ENCODE measurements at regions not wholly inside any gene's neighbourhood (a gene's known extent, or its start where the extent isn't known, plus 50 kb on each side); places are given as distances from the start of the nearest gene placed in this dataset.
"Not testable (repeated sequence)": the region's sequence is repeated elsewhere in the genome, so short reads cannot be mapped to it uniquely, and the experiment has no call there.

DNA sequence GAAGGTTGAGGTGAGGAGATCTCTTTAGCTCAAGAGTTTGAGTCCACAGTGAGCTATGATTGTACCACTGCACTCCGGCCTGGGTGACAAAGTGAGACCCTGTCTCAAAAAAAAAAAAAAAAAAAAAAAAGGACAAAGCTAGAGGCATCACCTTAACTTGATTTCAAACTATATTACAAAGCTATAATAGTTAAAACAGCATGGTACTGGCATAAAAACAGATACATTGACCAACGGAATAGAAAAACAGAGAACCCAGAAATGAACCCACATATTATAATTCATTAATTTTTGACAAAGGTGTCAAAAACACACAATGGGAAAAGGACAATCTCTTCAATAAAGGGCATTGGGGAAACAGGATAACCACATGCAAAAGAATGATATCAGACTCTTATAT lies 50.8 kb upstream of the MBOAT1 start:
- DNase-seq: no peak

DNA sequence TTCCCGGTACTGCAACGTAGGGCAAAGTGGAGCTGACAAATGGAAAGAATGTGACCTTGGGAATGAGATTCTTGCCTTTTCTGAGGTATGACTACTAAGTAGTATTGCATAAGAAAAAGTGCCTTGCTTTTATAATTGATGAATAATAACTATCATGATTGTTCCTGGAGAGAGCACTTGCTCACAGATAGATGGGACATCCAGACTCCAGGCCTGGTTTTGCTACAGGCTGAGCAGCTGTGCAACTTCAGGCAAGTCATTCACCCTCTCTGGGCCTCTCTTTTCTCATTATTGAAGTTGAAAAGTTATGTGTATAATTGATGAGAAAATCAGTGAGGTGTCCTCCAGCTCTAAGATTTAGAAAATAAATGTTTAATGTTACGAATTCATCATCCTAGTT lies 53.6 kb upstream of the MBOAT1 start:
- DNase-seq: no peak

DNA sequence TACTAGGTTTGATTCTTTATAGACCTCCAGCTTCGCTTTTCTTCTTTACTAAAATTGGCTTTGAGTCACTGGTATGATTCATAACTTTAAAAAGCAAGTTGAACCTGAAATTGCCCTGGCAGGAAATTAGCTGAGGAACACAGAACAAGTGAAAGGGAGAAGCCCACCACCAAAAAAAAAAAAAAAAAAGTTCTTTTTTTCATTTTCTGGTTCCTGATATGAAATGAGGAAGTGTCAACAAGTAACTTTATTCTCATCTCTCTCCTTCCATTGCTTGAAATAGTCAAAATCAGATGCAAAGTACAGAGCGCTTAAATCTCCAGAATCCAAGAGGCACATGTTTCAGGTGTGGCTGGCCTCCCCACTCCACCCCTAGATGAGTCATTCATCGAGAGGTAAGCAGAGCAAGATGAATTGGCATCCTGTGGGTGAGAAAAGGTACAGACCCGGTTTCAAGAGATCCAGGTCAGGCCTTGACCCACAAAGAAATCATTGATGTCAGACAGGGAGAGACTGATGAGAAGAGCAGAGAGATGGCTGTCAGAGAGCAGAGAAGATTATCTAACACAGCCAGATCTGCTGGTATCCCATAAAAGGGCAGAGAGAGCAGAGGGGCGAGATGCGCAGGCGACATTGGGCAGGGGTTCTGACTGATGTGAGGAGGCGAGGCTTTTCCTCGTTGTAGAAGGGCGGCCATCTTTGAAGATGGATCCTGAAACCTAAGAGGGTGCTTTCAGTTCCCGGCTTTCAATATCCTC lies 54.8 kb upstream of the MBOAT1 start:
- no peak for DNase-seq

DNA sequence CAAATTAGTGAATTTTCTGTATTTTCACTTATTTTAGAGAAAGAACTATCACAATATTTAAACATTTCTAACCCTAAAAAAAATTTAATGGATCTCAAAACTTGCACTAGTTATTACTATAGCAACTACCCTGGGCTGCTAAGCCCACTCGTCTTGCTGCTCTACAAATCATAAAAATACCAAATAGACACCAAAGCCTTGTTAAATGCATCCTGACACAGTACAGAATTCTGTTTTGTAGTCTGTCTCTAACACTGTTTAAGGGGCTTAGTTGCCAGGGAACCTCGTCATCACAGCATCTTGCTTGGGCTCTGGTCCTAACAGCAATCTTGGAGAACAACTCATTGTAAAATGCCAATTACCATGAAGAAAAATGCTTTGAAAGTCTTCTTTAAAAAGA lies 56.9 kb upstream of the MBOAT1 start:
- no peak for DNase-seq

DNA sequence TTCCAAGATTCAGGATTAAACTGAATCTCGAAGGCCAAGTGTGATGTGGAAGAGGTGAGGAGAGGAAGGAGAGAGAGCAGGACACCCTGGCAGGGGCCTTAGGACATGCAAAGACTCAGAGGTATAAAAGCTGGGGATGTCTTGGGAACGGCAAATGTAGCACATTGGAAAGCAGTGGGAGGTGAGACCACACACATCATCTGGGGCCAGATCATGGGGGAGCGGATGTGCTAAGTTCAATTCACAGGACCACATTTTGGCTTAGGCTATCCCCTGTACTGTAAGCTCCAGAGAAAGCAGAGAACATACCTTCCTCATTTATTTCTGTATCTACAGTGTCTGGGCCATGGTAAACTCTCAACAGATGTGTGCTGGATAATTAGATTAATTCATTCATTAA lies 59.5 kb upstream of the MBOAT1 start:
- DNase-seq: no peak

DNA sequence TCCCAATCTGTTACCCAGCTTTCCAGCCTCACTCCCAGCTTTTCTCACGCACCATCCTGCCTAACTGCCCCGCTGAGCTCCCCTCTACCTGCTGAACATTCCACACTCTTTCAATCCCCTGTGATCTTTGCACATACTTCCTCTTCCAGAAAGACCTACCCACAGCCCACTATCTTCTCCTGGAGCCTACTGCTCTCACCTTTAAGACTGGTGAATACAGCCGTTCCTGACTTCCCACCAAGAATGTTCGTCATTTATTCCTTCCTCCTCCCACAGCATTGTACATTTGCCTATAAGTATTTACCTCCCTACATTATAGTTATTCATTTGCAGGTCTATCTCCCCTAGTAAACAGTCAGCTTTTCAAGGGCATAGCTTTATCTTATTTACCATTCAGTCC lies 61.9 kb upstream of the MBOAT1 start:
- no peak for DNase-seq

DNA sequence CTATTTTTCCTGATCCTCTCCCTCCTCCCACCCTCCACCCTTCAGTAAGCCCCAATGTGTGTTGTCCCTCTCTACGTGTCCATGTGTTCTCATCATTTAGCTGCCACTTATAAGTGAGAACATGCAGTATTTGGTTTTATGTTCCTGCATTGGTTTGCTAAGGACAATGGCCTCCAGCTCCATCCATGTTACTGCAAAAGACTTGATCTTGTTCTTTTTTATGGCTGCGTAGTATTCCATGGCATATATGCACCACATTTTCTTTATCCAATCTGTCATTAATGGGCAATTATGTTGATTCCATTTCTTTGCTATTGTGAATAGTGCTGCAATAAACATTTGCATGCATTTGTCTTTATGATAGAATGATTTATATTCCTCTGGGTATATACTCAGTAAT lies 63.6 kb upstream of the MBOAT1 start:
- DNase-seq: not testable (repeated sequence)

DNA sequence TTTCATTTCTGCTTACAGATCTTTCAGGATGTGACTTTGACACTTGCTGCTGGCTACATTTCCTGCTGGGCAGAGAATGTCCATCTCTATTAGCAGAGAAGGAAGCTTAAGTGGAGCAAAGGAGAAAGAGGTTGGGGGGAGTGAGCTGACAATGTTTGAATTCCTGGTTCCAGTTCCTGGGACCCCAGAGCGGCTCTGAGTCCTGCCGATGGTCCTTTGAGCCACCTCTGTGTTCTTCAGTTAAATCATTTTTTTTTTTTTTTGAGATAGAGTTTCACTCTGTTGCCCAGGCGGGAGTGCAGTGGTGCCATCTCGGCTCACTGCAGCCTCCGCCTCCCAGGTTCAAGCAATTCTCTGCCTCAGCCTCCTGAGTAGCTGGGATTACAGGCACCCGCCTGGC lies 65.5 kb upstream of the MBOAT1 start:
- not testable (repeated sequence) for DNase-seq

DNA sequence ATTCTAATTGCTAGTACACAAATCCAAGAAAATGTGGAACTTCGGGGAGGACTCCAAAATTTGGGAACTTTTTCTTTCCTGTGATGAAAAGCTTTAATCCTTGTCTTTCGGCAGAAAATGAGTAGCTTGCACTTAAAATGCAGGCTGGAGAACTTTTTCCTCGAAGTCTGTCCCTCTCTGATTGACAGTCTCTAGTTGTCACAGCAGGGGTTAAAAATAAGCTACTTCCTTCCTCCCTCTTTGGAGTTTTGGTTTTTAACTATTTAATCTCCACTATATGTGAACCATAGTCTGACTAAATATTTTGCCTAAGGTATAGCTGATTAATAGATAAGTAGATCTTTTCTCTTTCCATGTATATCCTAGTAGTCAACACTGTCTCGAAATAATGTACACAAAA lies 66.8 kb upstream of the MBOAT1 start:
- no peak for DNase-seq

DNA sequence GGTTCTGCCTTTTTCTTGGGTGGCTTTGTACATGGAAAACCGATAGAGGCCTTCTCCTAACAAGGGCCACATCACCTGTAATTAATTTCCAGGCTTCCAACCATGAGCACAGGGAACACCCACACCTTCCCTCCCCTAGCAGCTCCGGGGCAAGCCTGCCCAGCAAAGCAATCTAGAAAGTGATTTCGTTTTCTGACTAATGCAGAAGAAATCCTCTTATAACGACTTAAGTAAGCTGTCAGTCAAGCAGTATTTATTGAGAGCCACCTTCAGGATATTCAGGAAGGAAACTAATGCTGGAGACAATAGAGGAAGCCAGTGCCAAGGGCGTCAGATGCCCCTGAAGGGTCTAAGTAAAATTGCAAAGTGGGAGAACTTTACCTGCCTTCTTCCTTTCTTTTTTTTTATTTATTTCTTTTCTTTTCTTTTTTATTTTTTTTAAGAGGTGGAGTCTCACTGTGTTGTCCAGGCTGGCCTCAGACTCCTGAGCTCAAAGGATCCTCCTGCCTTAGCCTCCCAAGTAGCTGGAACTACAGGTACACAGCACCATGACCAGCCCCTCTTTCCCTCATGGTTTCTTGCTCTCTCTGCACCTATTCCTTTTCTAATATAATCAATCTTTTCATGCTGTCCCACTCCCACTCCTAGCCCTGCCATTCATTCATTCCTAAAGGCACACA lies 67.5 kb upstream of the MBOAT1 start:
- DNase-seq: no peak

DNA sequence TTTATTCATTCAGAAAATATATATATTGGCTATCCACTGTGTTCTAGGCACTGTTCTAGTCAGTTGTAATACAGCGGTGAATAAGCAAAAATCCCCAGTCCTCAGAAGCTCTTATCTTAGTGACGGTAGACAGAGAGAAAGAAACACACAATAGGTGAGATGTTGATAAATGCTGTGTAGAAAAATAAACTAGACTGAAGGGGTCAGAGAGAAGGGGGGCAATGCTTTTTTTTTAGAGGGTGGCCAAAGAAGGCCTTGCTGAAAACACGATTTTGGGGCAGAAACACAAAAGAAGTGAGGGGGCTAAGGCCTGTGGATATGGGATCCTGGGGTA lies 68.0 kb upstream of the MBOAT1 start:
- no peak for DNase-seq

DNA sequence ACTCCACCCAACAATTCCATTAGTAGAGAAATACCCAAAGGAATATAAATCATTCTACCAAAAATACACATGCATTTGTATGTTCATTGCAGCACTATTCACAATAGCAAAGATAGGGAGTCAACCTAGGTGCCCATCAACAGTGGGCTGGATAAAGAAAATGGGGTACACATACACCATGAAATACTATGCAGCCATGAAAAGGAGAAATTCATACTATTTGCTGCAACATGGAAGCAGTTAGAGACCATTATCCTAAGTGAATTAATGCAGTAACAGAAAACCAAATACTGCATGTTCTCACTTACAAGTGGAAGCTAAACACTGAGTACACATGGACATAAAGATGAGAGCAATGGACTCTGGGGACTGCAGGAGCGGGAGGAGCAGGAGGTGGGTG lies 72.4 kb upstream of the MBOAT1 start:
- no peak for DNase-seq

DNA sequence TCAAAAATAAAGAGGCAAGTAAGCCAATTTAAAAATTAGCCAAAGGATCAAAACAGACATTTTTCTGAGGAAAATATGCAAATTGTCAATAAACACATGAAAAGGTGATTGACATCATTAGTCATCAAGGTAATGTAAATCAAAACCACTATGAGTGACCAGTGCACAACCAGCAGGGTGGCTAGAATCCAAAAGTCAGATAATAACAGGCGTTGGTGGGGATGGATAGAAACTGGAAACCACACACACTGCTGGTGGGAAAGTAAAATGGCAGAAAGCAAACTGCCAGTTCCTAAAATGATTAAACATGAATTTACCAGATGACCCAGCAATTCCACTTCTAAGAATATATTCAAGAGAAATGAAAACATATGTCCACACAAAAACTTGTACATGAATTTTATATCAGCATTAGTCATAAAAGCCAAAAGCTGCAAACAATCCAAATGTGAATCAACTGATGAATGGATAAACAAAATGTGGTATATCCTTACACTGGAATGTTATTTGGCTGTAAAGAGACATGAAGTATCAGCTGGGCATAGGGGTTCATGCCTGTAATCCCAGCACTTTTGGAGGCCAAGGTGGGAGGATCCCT lies 74.8 kb upstream of the MBOAT1 start:
- DNase-seq: no peak

DNA sequence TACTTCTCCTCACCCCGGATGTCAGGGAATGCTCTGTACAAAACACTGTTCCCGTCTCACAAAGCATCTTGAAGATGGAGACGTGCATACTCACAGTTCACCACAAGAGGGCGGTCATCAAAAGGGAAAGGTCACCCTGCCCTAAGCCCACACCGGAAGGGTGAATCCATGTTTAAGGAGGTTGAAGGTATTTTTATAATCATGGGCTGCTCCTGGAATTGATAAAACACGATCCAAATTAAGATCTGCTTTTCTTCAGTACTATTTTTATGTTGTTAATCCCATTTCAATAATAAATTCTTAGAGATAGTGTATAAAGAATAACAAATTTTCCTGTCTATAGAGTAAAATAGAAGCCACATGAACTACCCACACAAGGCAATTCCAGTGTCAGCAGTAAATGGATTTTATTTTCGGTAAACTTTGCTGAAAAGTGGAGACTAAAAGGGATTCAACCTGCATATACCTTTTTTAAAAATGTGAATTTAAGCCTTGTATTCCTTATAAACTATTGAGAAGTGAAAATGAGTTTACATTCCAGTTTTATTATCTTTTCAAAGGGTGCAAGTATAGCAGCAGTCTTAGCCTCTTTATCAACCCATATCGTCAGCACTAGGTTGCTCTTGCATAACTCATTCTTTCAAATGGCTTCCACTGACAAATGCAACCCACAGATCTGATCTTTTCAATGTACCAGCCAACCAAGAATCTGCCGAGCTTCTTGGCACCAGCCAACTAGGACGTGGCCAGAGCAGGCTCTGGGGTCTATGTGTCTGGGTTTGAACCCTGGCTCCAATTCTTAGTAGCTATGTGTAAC lies 79.7 kb upstream of the MBOAT1 start:
- DNase-seq: peak; percentile 82

DNA sequence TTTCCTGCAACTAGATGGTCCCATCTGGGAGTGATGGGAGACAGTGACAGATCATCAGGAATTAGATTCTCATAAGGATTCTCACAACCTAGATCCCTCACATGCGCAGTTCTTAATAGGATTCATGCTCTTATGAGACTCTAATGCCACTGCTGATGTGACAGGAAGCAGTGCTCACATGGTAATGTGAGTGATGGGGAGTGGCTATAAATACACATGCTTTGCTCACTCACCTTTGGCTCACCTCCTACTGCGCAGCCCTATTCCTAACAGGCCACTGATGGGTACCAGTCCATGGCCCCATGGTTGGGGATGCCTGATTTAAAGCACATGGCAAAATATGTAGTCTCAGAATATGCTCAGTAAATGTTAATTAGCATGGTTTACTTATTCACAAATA lies 80.6 kb upstream of the MBOAT1 start:
- peak; percentile 14 for DNase-seq

DNA sequence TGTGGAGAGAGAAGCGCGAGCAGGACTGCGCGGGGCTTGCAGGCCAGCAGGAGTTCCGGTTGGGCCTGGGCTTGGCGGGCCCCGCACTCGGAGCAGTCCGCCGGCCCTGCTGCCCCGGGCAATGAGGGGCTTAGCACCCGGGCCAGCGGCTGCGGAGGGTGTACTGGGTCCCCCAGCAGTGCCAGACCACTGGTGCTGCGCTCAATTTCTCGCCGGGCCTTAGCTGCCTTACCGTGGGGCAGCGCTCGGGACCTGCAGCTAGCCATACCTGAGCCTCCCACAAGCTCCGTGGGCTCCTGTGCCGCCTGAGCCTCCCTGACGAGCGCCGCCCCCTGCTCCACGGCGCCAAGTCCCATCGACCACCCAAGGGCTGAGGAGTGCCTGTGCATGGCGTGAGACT lies 89.0 kb upstream of the MBOAT1 start:
- DNase-seq: no peak

DNA sequence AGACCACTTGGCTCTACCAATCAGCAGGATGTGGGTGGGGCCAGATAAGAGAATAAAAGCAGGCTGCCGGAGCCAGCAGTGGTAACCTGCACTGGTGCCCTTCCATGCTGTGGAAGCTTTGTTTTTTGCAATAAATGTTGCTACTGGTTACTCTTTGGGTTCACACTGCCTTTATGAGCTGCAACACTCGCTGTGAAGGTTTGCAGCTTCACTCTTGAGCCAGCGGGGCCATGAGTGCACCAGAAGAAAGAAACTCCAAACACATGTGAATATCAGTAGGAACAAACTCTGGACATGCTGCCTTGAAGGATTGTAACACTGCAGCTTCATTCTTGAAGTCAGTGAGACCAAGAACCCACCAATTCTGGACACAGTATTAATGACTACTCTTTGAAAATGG lies 89.9 kb upstream of the MBOAT1 start:
- no peak for DNase-seq

DNA sequence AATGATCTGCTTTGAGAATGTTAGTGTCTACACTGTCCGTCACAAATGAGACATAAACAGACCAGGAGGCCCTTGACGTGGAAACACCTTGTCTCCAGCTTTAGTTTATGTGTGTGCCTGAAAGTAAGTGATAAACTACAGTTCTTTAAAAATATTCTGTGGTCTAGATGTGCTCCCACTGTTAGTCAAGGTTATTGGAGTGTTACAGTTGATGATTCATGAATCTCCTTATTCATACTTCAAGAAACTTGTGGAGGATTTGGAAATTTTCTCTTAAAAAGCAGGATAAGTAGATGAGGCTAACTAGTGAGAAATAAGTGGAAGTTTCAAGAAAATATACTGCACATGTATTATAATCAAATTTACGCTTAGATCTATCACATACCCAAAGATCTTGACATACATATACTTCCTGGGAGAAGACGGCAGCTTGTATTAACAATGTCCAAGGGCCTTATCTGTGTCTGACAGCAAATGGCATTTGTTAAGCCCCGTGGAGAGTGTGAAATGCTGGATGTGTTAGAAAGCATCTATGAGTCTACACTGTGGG lies 90.5 kb upstream of the MBOAT1 start:
- no peak for DNase-seq

DNA sequence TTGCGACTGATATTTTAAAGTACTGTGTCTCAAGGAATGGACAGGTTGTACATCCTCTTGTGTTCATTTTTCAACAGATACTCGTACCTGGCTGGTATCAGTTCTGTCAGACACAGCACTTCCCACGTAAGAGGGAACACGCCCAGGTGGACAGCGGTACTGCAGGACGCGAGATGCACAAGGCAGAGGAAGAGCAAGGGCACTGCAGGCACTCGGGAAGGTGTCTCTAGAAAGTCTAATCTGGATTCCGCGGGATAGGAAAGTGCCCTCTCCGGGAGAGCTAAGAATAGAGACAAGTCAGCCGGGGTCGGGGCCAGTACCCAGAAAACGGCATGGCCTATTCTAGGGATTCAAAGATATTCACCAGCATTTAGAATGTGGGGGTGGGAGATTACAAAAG lies 94.2 kb upstream of the MBOAT1 start:
- DNase-seq: no peak

DNA sequence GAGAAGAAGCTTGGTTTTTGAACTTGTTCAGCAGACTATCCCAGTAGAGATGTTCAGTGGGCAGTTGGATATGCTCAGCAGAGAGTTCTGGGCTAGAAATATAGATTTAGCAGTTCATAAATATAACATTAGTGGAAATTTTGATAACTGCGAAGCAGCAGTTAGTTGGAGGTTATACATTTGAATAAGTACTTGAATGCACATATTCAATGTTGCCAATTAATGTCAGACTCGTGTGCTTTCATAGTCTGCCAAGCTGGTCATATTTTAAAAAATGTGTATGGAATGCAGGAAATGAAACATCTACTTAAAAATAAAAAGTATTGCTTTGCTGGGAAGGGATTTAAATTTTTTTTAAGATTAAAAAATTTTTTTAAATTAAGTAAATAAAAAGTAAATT lies 92.5 kb upstream of the E2F3 start:
- DNase-seq: no peak

DNA sequence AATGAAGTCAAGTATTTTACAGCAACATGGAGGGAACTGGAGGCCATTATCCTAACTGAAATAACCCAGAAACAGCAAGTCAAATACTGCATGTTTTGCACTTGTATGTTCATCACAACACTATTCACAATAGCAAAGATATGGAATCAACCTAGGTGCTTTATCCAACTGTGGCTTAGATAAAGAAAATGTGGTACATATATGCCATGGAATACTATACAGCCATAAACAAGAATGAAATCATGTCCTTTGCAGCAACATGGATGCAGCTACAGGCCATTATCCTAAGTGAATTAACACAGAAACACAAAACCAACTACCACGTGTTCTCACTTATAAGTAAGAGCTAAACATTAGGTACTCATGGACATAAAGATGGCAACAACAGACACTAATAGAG lies 91.5 kb upstream of the E2F3 start:
- no peak for DNase-seq

DNA sequence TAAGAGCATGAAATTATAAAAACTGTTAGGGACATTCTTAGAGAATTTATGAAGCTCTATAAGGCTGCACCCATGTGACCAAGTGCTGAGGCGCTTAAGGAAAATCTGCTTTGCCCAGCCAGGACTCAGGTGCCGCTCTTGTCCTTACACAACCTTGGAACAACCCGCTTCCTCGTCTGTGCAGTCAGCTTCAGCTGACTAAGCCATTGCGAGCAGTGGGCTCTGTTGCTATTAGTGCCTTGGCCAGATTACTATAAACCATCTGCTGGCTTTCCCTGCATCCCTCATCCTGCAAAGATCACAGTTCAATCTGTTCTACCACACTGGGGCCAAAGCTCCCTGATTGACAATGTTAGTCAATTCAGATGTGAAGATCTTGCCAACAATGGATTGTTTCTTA lies 89.1 kb upstream of the E2F3 start:
- DNase-seq: no peak

DNA sequence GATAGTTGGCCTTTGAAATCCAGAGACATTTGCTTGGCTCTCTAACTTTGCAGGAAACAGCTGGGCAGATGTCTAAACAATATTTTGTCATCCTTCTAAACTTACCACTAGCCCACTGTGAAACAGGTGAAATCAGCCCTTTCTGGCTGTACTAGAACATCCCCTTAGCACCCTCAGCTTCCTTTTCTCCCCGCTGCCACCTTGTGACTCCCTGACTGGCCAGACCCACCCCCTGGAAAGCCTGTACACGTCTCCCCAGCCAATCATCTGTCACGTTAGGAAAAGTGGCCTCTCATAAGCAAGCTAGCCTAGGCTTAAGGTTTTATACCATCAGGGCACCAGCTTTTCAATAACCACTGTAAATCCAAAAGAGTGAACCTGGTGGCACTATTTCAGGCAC lies 88.6 kb upstream of the E2F3 start:
- DNase-seq: no peak

Measured in CD4-positive, alpha-beta T cell treated with Interleukin-17A for 4 hours (primary cell).